ENCODE measurements at regions not wholly inside any gene's neighbourhood (a gene's known extent, or its start where the extent isn't known, plus 50 kb on each side); places are given as distances from the start of the nearest gene placed in this dataset.

GRCh38 chr5:171615705-171616640, 169.6 kb upstream of the SMIM23 start:
- WGBS, 2 experiments (ENCODE audit: extremely low coverage in 1 of 2, insufficient coverage in 1 of 2, insufficient read length in 1 of 2, insufficient replicate concordance in 2 of 2, low coverage in 1 of 2, low lambda C conversion rate in 2 of 2, missing lambda C conversion rate in 1 of 2): 62% methylated on average over 10 of the region's 22 CpGs; no CpG with 5 or more reads in 1 of the 2 experiments
- Histone ChIP-seq H4K8ac (ENCODE audit: extremely low read depth, insufficient read depth, low read length) (no peak overlapping the region; the same call in 1 of the 2 replicates), H3K23ac (ENCODE audit: insufficient read length) (no peak overlapping the region), H2BK120ac (replicated peaks; ENCODE audit: low read depth, low read length) (no peak overlapping the region), H3K4me1 (replicated peaks in 1 of 4; ENCODE audit: control insufficient read depth in 3 of 4, insufficient read depth in 4 of 4, low read length in 3 of 4) (peaks cover 0 to 14% (median 12%) of the 10 kb centered on the region in 4 experiments; a peak in 4 of 7 replicates), H4K91ac (replicated peaks; ENCODE audit: insufficient read length, low read length) (no peak overlapping the region), H3K79me2 (ENCODE audit: control insufficient read depth in 1 of 2, insufficient read depth in 2 of 2, low read length in 2 of 2) (no peaks in the 10 kb centered on the region), H3K4ac (replicated peaks; ENCODE audit: insufficient read length, low read depth, low read length) (no peak overlapping the region), H3K9me3 (ENCODE audit: insufficient read depth in 2 of 2, low read depth in 1 of 2, low read length in 1 of 2) (no peaks in the 10 kb centered on the region), H2AK5ac (ENCODE audit: low read depth, low read length) (no peak overlapping the region), H2AFZ (ENCODE audit: low read length) (no peak overlapping the region), H3K27ac (ENCODE audit: low read depth, low read length) (no peak overlapping the region), H2BK12ac (ENCODE audit: low read depth, low read length) (no peak overlapping the region), H3K56ac (replicated peaks; ENCODE audit: insufficient read length, low read depth, low read length) (no peak overlapping the region), H3K4me2 (ENCODE audit: insufficient read depth in 1 of 2, low read depth in 2 of 2, low read length in 2 of 2) (0 out of 4 replicates have a peak overlapping the region, but pooled peaks of 1 of the 2 experiments have one; percentile 5), H4K5ac (ENCODE audit: insufficient read length, low read depth, low read length) (no peak overlapping the region), H3K9ac (replicated peaks in 1 of 4; ENCODE audit: extremely low read depth in 1 of 4, low read depth in 3 of 4, low read length in 3 of 4) (no peak overlapping the region), H3K4me3 (ENCODE audit: extremely low read depth in 1 of 4, insufficient read depth in 2 of 4, low read depth in 3 of 4, low read length in 4 of 4) (no peak overlapping the region), H2BK5ac (ENCODE audit: low read depth, low read length) (no peak overlapping the region), H4K20me1 (replicated peaks in 1 of 2; ENCODE audit: control insufficient read depth in 1 of 2, insufficient read depth in 2 of 2, low read length in 2 of 2) (peaks cover 0 to 1% of the 10 kb centered on the region in 2 experiments), H2BK20ac (ENCODE audit: low read length) (no peak overlapping the region), H3K27me3 (replicated peaks in 1 of 4; ENCODE audit: control insufficient read depth in 3 of 4, extremely low read depth in 1 of 4, insufficient read depth in 3 of 4, low read length in 3 of 4) (peaks cover 3 to 59% (median 42%) of the 10 kb centered on the region in 4 experiments), H3K14ac (ENCODE audit: insufficient read length) (no peak overlapping the region), H2BK15ac (ENCODE audit: low read length) (0 out of 2 replicates have a peak overlapping the region, but pooled peaks have one; percentile 29), H3K23me2 (ENCODE audit: low read depth, low read length) (no peaks in the 10 kb centered on the region), H3K79me1 (ENCODE audit: low read depth, low read length) (no peaks in the 10 kb centered on the region), H3K18ac (ENCODE audit: extremely low read depth, low read length) (no peak overlapping the region; the same call in 1 of the 2 replicates), H3K36me3 (ENCODE audit: control insufficient read depth in 2 of 4, insufficient read depth in 4 of 4, low read length in 3 of 4) (no peaks in the 10 kb centered on the region)
- FAIRE-seq (no peak), DNase-seq (ENCODE audit: low read depth in 1 of 2, low spot score in 2 of 2) (no peak)
- TF ChIP-seq MAX (IDR thresholded peaks at IDR 0.05) (no peak), CTCF (IDR thresholded peaks at IDR 0.05; ENCODE audit: control extremely low read depth in 1 of 3, insufficient read depth in 1 of 3, low read depth in 1 of 3, low read length in 3 of 3) (no peak), ASH2L (IDR thresholded peaks at IDR 0.05; ENCODE audit: low read length) (no peak), TBP (IDR thresholded peaks at IDR 0.05; ENCODE audit: low read depth, low read length) (no peak), ZNF274 (IDR thresholded peaks at IDR 0.05; ENCODE audit: borderline replicate concordance, extremely low read depth, low read length) (no peak), JUND (IDR thresholded peaks at IDR 0.05; ENCODE audit: low read length) (no peak), KDM5A (IDR thresholded peaks at IDR 0.05; ENCODE audit: low read length) (no peak)
- POLR2A ChIA-PET (ENCODE audit: partially characterized antibody): interaction anchor here (0.8 to 1.5 kb wide), 3 partner anchors 10 to 197 kb away, joined by 3 to 4 read pairs (median 4); no protein-coding TSS in a partner anchor
- CTCF ChIA-PET (ENCODE audit: partially characterized antibody): interaction anchor here (0.8 to 2.9 kb wide), 19 partner anchors 9 to 592 kb away, joined by 3 to 18 read pairs (median 4); partner anchors contain the start of gene FGF18

Data from H1 (cell line).